Fibroblast of skin of left biceps (primary cell): ENCODE measurements at regions not wholly inside any gene's neighbourhood (a gene's known extent, or its start where the extent isn't known, plus 50 kb on each side); places are given as distances from the start of the nearest gene placed in this dataset.
A peak's percentile ranks its signal among the peaks of the same experiment; 100 is the strongest.
"Not testable (repeated sequence)": the region's sequence is repeated elsewhere in the genome, so short reads cannot be mapped to it uniquely, and the experiment has no call there.

ENCODE experiments used
- DNase-seq, 2 experiments: peaks; one replicate each; pipeline ENCODE4 v3.0.0-alpha.2; 2013; ENCODE audit warnings: low read depth in 2 of 2

GRCh38 chr2:173468266-173468793, 113.7 kb downstream of the CDCA7 start:
- DNase-seq, result no peak

GRCh38 chr2:173472112-173472511, 117.4 kb downstream of the CDCA7 start:
- DNase-seq, result no peak

- DNase-seq, result no peak
Measured at GRCh38 chr2:173483137-173483536, 128.5 kb downstream of the CDCA7 start.

- DNase-seq, result no peak
Measured at GRCh38 chr2:173488861-173489260, 134.2 kb downstream of the CDCA7 start.

- no peak for DNase-seq
Measured at GRCh38 chr2:173491418-173491817, 136.7 kb downstream of the CDCA7 start.

- DNase-seq, result no peak
Measured at GRCh38 chr2:173493874-173494273, 139.2 kb downstream of the CDCA7 start.

GRCh38 chr2:173496746-173497145, 142.1 kb downstream of the CDCA7 start:
- DNase-seq, result peak; percentile 32 to 47

GRCh38 chr2:173500953-173501352, 146.3 kb downstream of the CDCA7 start:
- DNase-seq, result no peak

GRCh38 chr2:173502296-173502695, 147.6 kb downstream of the CDCA7 start:
- no peak for DNase-seq

GRCh38 chr2:173511357-173511756, 156.7 kb downstream of the CDCA7 start:
- no peak for DNase-seq

- no peak for DNase-seq
Measured at GRCh38 chr2:173511942-173512341, 157.3 kb downstream of the CDCA7 start.

GRCh38 chr2:173513107-173513727, 158.5 kb downstream of the CDCA7 start:
- DNase-seq, result no peak

- no peak for DNase-seq
Measured at GRCh38 chr2:173520918-173521317, 166.2 kb downstream of the CDCA7 start.

- DNase-seq, result no peak
Measured at GRCh38 chr2:173521450-173522192, 166.9 kb downstream of the CDCA7 start.

- no peak for DNase-seq
Measured at GRCh38 chr2:173523497-173523896, 168.8 kb downstream of the CDCA7 start.

- DNase-seq, result no peak
Measured at GRCh38 chr2:173524256-173524955, 169.7 kb downstream of the CDCA7 start.

GRCh38 chr2:173532732-173533531, 178.3 kb downstream of the CDCA7 start:
- DNase-seq, result not testable (repeated sequence)

GRCh38 chr2:173537694-173538093, 183.0 kb downstream of the CDCA7 start:
- no peak for DNase-seq

- DNase-seq, result no peak
Measured at GRCh38 chr2:173539615-173540014, 184.9 kb downstream of the CDCA7 start.

GRCh38 chr2:173544641-173545363, 190.1 kb downstream of the CDCA7 start:
- DNase-seq, result no peak

- no peak for DNase-seq
Measured at GRCh38 chr2:173545364-173545763, 190.7 kb downstream of the CDCA7 start.
